ENCODE measurements at regions not wholly inside any gene's neighbourhood (a gene's known extent, or its start where the extent isn't known, plus 50 kb on each side); places are given as distances from the start of the nearest gene placed in this dataset.
"Not testable (repeated sequence)": the region's sequence is repeated elsewhere in the genome, so short reads cannot be mapped to it uniquely, and the experiment has no call there.

DNA sequence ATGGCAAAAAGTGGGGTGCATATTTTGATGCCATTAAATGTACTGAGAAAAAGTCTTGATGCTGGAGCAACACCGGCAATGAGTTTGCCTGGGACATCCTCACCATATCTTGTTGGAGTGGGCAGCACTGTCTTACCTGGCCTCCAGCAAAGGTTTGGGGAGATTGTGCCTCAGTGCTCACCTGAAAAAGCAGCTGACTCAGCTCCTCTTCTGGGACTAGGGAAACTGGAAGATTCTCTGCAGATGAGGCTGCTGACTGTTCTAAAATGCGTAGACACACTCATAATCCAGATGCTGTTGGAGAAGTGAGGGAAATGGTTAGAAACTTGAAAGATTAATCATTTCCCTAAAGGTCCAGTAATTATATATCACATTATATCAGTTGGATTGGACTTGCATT, 593.7 kb upstream of the HS3ST1 start:
- no peak for DNase-seq

DNA sequence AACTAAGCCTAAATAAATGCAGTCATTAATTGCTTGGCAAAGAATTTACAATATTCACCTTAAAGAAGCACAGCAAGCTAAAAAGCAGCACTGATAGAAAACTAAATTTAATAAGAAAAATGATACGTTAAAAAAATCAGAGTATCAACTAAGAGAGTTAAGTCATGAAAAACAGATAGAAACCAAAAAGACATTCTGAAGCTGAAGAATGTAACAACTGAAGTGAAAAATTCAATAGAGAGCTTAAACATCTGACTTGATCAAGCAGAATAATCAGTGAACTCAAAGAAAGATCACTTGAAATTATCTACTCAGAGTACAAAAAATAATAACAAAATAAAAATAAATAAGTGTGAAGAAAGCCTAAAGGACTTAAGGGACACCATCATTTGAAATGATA, 588.0 kb upstream of the HS3ST1 start:
- DNase-seq, result no peak

DNA sequence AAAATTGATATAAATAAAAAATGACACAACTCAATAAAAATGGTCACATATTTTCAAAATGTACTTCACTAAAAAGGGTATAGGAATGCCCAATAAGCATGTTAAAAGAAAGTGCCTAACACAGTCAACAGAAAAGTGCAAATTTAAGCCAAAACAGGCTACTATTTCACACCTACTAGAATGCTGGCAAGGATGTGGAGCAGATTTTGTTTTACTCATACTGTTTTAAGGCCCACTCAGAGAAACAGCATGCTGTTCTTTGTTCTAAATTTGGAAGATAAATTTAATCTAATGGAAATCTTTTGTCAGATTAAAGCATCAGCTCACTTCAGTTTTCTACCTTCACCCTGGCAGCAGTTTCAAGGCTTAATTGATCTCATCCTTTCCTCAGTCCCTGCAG, 576.8 kb upstream of the HS3ST1 start:
- no peak for DNase-seq

DNA sequence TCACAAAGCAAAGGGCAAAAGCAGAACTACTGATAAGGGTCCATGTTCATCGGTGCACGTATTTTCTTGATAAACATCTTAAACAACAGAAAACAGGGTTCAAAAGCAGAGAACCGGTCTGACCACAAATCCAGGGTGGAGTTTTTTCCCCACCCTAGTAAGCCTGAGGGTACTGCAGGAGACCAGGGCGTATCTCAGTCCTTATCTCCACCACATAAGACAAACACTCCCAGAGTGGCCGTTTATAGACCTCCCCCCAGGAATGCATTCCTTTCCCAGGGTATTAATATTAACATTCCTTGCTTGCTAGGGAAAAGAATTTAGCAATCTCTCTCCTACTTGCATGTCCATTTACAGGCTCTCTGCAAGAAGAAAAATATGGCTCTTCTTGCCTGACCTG, 567.9 kb upstream of the HS3ST1 start:
- DNase-seq, result not testable (repeated sequence)

DNA sequence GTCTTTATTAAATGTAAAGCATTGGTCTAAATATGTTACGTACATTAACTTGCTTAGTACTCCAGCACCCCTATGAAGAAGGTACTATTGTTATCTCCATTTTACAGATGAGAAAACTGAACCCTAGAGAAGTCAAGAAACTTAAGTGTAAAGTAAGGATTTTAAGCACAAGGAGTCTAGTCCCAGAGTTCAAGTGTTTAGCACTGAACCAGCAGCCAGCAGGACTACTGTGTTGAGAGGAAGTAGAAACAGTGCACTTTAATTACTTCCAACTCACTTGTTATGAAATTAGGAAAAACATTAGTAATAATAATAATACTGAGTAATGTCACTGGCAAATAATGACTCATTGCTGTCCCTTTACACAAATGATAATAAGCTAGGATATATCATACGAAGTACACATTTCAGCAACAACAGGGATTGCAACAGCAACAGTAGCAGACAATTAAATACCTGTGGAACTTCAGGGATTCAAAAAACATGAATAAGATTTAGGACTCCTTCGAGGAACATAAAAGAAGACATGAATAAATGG, 548.1 kb upstream of the HS3ST1 start:
- no peak for DNase-seq

DNA sequence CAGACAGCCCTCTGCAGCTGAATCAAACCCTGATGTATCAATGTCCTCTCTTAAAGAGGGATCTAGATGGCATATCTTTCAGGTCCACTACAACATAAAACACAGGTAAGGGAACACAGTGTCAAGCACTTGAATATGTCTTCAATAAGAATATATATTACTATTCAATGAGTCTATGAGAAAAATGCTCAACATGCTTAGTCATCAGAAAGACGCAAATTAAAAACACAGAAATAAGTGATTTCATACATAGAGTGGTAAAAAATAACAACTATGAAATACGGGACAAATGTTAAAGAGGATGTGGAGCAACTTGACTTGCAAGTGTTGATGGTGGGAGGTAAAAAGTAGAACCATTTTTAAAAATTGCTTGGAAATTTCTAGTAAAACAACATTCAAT, 544.6 kb upstream of the HS3ST1 start:
- DNase-seq, result no peak

DNA sequence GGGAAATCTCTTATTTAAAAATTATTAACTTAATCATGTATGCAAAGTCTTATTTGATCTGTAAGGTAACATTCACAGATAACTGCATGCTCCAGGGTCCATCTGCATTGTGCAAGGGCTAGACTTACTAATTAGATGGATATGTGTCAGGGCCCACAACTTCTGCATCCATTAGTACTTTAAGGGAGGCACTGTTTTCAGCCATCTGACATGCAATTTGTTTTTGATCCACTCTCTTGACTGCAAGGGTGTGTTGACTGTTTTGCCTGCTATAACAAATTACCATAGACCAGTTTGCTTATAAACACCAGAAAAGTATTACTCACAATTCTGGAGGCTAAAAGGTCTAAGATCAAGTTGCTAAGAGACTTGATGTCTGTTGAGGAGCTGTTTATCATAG, 542.1 kb upstream of the HS3ST1 start:
- no peak for DNase-seq

DNA sequence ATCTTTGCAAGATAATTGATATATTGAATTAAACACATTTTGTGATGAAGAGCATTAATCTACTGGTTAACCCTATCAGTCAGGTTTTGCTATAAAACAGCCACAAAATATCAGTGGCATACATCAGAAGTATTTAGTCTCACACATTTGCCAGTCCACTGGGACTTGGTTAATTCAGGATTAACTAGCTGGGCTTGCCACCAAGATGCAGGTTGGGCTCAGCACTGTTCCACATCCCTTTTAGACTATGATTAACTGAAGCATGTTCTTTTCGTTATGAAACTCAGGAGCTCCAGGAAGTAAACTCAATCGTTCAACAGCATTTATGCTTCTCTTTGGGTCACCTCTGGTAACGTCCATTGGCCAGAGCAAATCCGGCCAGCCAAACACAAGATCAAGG, 538.1 kb upstream of the HS3ST1 start:
- no peak for DNase-seq

DNA sequence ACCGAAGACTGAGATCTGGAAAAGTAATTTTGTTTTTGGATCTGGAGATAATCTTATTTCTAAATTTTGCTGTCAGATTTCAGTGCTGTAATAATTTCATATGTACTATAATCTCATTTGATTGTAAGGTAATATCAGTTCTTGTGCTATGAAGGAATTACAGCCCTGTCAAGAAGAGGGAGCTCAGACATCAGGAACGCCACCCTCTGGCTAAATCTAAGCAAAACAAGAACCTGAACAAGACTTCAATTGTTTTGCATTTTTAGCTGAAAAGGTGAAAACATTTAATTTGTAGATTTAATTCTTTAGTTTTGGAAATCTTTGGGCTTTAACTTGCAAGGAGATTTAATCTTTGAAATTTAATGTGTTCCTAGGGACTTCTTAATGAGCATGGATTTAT, 525.4 kb upstream of the HS3ST1 start:
- no peak for DNase-seq

DNA sequence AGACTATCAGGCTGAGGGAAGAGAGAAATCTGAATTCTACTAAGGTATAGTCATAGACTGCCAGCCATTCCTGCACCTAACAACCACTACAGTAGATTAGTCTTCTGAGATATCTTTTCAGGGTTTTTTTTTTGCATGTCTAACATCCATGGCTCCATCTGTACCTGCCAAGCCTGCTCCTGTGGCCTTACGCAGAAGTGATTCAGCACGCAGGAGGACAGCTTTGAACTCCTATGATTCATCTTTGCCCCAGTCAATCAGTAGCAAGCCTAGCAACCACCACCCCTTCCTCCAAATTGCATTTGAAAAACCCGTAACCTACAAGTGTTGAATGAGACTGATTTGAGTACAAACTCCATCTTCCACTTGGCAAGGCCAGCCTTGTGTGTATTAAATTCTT, 520.7 kb upstream of the HS3ST1 start:
- no peak for DNase-seq

DNA sequence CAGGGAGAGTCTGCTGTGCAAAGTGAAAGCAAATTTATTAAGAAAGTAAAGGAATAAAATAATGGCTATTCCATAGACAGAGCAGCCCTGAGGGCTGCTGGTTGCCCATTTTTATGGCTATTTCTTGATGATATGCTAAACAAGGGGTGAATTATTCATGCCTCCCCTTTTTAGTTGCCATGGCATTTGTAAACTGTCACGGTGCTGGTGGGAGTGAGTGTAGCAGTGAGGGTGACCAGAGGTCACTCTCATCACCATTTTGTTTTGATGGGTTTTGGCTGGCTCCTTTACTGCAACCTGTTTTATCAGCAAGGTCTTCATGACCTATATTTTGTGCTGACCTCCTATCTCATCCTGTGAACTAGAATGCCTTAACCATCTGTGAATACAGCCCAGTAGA, 518.9 kb upstream of the HS3ST1 start:
- DNase-seq, result not testable (repeated sequence)

DNA sequence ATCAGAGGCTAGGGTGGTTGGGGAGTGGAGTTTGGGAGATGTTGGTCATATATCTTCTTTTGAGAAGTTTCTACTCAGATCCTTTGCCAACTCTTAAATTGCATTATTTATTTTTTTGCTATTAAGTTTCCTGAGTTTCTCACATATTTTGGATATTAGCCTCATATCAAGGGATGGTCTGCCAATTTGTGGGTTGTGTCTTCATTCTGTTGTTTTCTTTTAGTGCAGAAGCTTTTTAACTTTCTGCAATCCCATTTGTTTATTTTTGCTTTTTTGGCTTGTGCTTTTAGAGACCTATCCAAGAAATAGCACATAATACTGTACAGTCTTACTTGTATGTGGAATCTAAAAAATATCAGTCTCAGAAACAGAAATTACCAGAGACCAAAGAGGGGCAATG, 509.2 kb upstream of the HS3ST1 start:
- DNase-seq, result no peak

DNA sequence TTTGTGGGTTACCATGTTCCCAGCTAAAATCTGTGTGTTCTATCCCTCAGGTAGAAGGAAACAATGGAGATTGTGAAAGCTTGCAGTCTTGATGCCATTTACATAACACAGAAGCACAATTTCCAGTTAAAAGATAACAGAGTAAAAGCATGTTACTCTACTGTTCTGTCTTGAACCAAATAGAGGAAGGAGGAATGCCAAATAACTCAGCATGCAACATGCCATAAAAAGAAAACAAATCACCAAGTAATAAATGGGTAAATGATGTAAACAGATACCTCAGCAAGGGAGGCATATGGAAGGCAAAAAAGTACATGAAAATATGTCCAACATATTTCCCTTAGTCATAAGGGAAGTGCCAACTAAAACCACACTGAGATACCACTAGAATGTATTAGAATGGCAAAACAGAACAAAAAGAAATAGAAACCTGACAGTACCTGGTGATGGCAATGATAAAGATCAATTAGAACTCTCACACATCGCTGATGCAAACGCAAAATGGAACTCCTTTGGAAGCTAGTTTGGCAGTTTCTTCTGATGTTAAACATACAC, 502.6 kb upstream of the HS3ST1 start:
- DNase-seq, result no peak

DNA sequence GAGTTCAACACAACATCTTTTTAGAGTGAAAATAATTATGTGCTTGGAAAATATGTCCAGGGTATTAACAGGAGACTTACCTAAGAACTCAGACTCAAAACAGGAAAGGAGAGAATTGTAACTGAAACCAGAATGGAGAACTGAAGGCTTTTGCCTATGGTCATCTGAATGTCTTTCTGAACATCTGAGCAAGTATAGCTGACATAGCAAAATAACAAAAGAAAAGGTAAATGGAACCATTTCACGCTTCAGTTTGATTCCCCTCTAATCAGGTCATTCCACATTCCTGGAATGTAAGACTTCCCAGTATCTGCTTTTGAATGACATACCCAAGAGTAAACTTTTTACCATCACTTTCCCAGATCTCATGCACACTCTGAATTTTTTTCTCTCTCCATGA, 500.4 kb upstream of the HS3ST1 start:
- no peak for DNase-seq

DNA sequence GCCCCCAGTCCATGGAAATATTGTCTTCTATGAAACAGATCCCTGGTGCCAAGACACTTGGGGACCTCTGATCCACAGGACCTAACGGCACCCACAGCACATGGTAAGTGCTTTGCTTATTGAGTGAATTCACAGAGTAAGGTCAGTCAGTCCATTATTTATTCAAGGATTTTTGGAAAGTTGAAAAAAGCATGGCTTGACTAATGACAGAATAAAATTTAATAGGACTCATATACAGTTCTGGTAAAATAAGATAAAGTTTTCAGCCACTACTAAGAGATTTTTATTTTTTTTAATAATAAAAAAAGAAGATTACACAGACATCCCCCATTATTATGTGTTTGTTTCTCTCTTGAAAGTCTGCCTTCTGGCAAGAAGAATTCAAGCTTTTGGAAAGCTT, 490.6 kb upstream of the HS3ST1 start:
- DNase-seq, result no peak

DNA sequence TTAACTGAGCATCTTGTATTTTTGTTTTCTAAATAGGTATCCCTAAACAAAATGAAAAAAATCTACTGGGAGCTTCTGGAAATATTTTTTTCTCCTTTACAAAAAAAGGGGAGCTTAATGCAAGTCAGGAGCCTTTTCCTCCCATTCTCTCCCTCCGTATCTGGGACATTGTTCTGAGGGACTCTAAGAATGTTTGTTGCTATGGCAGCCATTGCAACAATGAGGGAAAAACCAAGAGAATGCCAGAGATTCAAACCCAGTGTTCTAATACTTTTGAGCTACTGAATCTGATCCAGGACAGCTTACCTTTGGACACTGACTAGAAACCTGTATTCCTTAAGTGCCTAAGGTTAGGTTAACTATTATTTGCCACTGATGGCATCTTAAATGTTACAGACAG, 485.7 kb upstream of the HS3ST1 start:
- DNase-seq, result no peak

DNA sequence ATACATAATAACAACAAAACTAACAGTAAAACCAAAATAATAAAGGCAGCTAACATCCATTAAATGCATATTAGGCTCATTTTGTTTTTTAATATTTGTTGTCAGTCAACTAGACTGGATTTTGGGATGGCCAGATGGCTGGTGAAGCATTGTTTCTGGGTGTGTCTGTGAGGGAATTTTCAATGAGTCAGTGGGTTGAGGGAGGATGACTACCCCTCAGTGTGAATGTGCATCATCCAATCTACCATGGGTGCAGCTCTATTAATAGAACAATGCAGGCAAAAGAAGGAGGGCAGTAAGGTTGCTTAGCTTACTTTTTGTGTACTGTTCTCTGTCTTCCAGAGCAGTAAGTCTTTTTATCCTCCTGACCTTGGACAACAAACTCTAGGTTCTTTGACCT, 484.2 kb upstream of the HS3ST1 start:
- DNase-seq, result no peak

DNA sequence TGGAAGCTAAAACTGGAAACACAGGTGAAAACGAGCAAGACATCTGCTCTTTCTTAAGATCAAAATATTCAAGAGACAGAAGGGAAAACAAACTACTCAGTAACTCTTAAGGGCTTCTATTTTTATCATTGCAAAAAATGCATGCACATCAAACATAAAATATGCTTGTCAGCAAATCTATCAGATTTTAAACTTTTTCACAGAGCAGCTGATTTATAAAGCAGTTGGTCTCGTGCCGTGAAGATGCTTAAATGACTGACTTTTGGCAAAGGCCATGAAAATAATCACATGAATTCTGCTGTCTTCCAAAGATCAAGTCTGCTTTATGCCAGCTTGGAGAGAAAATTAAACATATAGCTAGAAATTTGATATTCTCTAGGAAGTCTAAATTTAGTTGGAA, 482.1 kb upstream of the HS3ST1 start:
- no peak for DNase-seq

DNA sequence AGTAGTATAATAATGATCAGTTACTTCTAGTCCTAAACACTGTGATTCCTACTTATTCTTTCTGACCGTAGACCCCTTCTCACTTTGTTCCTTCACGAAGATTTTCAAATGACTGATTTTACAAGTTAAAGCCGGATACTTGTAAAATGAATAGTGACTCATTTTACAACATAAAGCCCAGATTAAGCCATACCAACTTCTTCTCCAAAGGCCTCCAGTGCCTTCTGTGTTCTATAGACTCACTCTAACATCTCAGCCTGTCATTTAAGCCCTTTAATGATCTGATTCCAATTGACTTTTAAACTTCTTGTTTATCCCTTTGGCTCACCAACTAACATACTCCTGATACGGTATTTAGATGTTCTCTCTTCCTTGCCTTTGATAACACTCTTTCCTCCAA, 480.0 kb upstream of the HS3ST1 start:
- no peak for DNase-seq

DNA sequence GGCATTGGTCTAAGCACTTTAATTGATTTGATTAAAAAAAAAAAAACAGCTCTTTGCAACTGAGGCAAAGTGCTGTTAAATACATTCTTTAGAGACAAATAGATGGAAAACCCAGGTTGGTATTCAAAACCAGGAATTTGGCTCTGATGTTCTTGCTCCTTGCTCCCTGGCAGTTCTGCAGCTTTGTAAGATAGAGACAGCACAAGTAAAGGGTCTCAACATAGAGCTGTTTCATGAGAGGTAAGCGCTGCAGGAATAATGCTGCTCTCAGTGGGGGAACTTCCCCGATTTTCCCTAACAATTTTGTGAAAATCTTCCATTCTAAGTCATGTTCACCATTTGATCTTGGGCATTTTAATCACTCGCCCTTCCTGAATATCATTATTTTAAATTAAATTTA, 479.5 kb upstream of the HS3ST1 start:
- no peak for DNase-seq

DNA sequence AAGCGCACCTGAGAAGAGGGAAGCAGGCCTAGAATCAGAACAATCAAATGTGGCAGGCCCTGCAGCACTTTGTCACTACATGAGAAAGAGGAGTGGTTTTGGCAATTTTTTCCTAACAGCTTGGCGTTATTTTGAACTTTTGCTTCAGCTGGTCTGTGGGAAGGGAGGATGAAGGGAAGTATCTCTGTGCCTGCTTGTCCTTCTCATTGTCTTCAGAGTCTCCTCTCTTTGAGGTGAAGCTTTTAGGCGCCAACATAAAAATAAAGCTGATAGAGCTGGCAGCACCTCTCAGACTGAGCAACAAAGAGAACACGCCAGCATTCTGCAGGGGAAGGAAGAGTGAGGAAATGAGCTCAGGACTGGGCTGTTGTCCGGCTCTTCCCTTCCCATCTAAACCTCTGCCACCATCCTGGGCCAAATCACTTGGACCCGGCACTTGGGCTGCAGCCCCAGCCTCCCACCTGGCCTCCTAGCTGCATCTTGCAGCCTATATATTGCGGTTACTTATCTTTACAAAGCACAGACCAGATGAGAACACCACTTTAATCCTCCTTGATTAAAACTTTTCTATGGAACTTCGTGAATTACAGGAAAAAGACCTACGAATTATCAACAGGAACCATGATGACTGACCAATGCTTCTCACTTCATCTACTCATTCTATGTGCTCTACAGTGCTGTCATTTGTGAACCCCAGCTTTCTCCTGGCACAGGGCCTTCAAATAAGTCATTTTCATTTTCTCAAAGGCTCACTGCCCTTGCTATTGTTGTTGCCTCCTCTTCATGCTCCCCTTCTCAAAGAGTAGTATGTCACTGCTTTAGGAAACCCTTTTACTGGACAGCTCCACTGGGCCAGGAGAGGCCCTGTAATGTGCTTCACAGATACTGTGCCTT, 476.4 kb upstream of the HS3ST1 start:
- no peak for DNase-seq

DNA sequence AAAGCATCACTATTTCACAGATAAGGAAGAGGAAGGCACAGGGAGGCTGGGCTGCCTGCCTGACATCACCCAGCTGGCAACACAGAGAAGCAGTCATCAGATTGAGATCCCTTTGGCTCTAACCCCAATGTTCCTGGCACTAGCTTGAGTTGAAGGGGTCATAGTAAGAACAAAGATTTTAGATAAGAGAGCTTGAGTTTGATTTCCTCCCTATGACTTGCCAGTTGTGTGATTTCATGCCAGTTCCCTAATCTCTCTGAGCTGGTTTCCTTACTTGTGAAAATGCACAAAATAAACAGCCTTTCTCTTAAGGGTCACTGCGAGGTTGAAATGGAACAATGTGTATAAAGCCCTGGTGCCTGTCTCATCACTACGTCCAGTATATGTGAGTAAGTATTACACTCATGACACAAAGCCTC, 475.4 kb upstream of the HS3ST1 start:
- DNase-seq, result no peak

DNA sequence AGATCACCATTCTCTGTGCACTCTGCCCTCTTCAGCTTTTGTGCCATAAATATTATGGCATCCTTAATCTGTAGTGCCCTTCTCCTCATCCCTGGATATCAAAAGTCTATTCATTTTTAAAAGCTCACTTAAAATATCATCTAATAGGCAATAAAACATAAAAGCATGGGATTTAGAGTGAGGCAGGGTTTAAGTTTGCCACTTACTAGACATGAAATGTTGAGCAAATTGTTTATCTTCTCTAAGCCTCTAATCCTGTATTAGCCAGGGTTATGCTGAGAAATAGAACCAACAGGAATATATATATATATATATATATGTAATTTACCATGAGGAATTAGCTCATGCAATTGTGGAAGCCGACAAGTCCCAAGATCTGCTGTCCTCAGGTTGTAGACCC, 472.4 kb upstream of the HS3ST1 start:
- no peak for DNase-seq

DNA sequence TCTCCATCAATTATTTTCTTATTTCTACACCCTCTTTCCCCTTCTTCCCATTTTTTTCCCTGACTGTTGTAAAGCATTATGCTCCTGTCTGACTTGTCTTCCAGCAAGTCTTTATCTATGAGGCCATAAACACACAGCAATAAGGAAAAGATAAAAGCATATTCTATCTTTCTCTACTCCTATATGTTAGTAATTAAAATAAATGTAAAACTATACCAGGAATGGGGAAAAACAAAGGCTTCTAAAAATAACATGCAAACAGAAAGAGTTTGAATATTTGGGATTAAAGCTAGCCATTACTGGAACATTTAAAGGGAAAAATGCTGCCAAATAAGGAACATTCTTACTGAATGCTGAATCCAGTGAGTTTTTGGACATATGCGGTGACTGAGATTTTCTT, 471.7 kb upstream of the HS3ST1 start:
- no peak for DNase-seq

DNA sequence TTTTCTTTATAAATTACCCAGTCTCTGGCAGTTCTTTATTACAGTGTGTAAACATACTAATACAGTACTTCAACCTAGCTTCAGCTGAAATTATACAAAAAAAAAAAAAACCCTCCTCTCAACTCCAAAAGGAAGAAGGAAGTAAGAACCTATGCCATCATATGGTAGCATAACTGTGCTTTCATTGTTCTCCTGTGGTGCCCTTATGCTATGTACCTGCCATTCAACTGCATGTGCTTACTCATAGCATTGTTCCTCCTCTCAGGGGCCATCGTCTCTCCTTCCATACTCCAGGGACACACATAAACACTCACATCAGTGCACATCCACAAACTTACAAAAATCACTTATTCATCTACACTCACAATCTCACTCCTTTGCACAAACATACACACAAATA, 470.1 kb upstream of the HS3ST1 start:
- DNase-seq, result no peak
